Neural progenitor cell (in vitro differentiated cells): ENCODE measurements at regions not wholly inside any gene's neighbourhood (a gene's known extent, or its start where the extent isn't known, plus 50 kb on each side); places are given as distances from the start of the nearest gene placed in this dataset.

Experiments used
- EZH2 ChIP-seq: fragments of 200-600 bp; sonication (generic); IDR thresholded peaks from 2 replicates; pipeline ENCODE4 v1.6.1; 2017; ENCODE audit warnings: antibody characterized with exemption, mild to moderate bottlenecking, moderate library complexity
- TF ChIP-seq, protein P1 (sequence below): fragments of 200-600 bp; sonication (generic); IDR thresholded peaks from 2 replicates; pipeline ENCODE4 v1.5.1; 2017; ENCODE audit warnings: antibody characterized with exemption, mild to moderate bottlenecking

DNA sequence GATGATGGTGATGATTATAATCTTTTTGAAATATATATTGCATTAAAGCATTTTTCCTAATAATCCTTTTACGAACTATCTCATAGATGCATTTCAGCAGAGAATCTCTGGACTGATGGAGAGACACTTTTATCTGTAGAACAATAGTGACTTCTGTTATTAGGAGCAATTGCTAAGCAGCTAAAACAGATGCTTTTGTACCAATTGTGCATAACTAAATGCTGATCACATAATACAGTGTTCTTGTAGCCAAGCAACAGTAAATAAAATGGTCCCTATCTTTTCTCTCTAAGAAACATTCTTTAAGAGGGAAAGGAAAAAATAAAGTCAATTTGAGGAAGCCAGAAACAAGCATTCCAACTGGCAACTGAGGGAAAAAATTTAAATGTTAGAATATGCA lies 405.8 kb upstream of the GOLIM4 start:
- TF ChIP-seq EZH2 = no peak
- TF ChIP-seq, protein P1, sequence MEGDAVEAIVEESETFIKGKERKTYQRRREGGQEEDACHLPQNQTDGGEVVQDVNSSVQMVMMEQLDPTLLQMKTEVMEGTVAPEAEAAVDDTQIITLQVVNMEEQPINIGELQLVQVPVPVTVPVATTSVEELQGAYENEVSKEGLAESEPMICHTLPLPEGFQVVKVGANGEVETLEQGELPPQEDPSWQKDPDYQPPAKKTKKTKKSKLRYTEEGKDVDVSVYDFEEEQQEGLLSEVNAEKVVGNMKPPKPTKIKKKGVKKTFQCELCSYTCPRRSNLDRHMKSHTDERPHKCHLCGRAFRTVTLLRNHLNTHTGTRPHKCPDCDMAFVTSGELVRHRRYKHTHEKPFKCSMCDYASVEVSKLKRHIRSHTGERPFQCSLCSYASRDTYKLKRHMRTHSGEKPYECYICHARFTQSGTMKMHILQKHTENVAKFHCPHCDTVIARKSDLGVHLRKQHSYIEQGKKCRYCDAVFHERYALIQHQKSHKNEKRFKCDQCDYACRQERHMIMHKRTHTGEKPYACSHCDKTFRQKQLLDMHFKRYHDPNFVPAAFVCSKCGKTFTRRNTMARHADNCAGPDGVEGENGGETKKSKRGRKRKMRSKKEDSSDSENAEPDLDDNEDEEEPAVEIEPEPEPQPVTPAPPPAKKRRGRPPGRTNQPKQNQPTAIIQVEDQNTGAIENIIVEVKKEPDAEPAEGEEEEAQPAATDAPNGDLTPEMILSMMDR = no peak
